ENCODE measurements at regions not wholly inside any gene's neighbourhood (a gene's known extent, or its start where the extent isn't known, plus 50 kb on each side); places are given as distances from the start of the nearest gene placed in this dataset.

- peak overlapping the region; percentile 82 for H3K27ac Mint-ChIP-seq
- H3K27ac ChIP-seq (ENCODE audit: low read depth, low read length): peak overlapping the region; percentile 29
- H3K4me1 Mint-ChIP-seq: peaks cover 25% of the 10 kb centered on the region
- H3K4me3 Mint-ChIP-seq: no peak overlapping the region
- H3K9ac ChIP-seq (ENCODE audit: extremely low read depth, low read length, poor library complexity, severe bottlenecking): no peak overlapping the region
- TF ChIP-seq CTCF (conservative IDR thresholded peaks at IDR 0.05): no peak
- 67 to 72% methylated on average over 2 to 6 of the region's 6 CpGs for WGBS, 2 experiments (ENCODE audit: insufficient coverage in 1 of 2, insufficient read length in 1 of 2)
- peak overlapping the region; percentile 24 for H3K4me3 ChIP-seq (ENCODE audit: low read length)
- H3K27me3 ChIP-seq (ENCODE audit: control insufficient read depth, insufficient read depth, low read length, poor library complexity, severe bottlenecking): no peaks in the 10 kb centered on the region
- peaks cover under 1% of the 10 kb centered on the region for H3K4me1 ChIP-seq (ENCODE audit: control insufficient read depth, insufficient read depth, low read length)
- peaks cover 26% of the 10 kb centered on the region for H3K36me3 ChIP-seq (ENCODE audit: control insufficient read depth, insufficient read depth, low read length)
- peaks cover 26% of the 10 kb centered on the region for H3K36me3 Mint-ChIP-seq (ENCODE audit: low read depth)
- no peaks in the 10 kb centered on the region for H3K9me3 ChIP-seq (ENCODE audit: control insufficient read depth, low read length)
- no peak for DNase-seq
- H3K9me3 Mint-ChIP-seq: no peaks in the 10 kb centered on the region
- no peaks in the 10 kb centered on the region for H3K27me3 Mint-ChIP-seq (ENCODE audit: insufficient read depth)
Measured at GRCh38 chr6:21947731-21948386, 349.0 kb downstream of the PRL start.

GRCh38 chr6:21949211-21949801 is 347.5 kb downstream of the PRL start:
- WGBS, 2 experiments (ENCODE audit: insufficient coverage in 1 of 2, insufficient read length in 1 of 2): 90 to 96% methylated on average over 1 to 3 of the region's 3 CpGs
- no peak for DNase-seq
- Histone ChIP-seq H3K9ac (ENCODE audit: extremely low read depth, low read length, poor library complexity, severe bottlenecking) (no peak overlapping the region), H3K27ac (ENCODE audit: low read depth, low read length) (peak overlapping the region; percentile 66), H3K4me1 (ENCODE audit: control insufficient read depth, insufficient read depth, low read length) (peaks cover 10% of the 10 kb centered on the region), H3K4me3 (ENCODE audit: low read length) (no peak overlapping the region), H3K36me3 (ENCODE audit: control insufficient read depth, insufficient read depth, low read length) (peaks cover 20% of the 10 kb centered on the region), H3K9me3 (ENCODE audit: control insufficient read depth, low read length) (no peaks in the 10 kb centered on the region), H3K27me3 (ENCODE audit: control insufficient read depth, insufficient read depth, low read length, poor library complexity, severe bottlenecking) (no peaks in the 10 kb centered on the region)
- H3K4me1 Mint-ChIP-seq: peaks cover 33% of the 10 kb centered on the region
- H3K27ac Mint-ChIP-seq: no peak overlapping the region
- H3K27me3 Mint-ChIP-seq (ENCODE audit: insufficient read depth): no peaks in the 10 kb centered on the region
- no peak overlapping the region for H3K4me3 Mint-ChIP-seq
- H3K9me3 Mint-ChIP-seq: no peaks in the 10 kb centered on the region
- no peak for TF ChIP-seq CTCF (conservative IDR thresholded peaks at IDR 0.05)
- H3K36me3 Mint-ChIP-seq (ENCODE audit: low read depth): peaks cover 17% of the 10 kb centered on the region

GRCh38 chr6:21952367-21952766 is 344.5 kb downstream of the PRL start:
- Histone ChIP-seq H3K27ac (ENCODE audit: low read depth, low read length) (no peak overlapping the region), H3K36me3 (ENCODE audit: control insufficient read depth, insufficient read depth, low read length) (peaks cover 24% of the 10 kb centered on the region), H3K4me3 (ENCODE audit: low read length) (no peak overlapping the region), H3K9me3 (ENCODE audit: control insufficient read depth, low read length) (no peaks in the 10 kb centered on the region), H3K27me3 (ENCODE audit: control insufficient read depth, insufficient read depth, low read length, poor library complexity, severe bottlenecking) (no peaks in the 10 kb centered on the region), H3K9ac (ENCODE audit: extremely low read depth, low read length, poor library complexity, severe bottlenecking) (no peak overlapping the region), H3K4me1 (ENCODE audit: control insufficient read depth, insufficient read depth, low read length) (peaks cover 18% of the 10 kb centered on the region)
- no peak for TF ChIP-seq CTCF (conservative IDR thresholded peaks at IDR 0.05)
- DNase-seq: no peak
- no peak overlapping the region for H3K4me3 Mint-ChIP-seq
- H3K9me3 Mint-ChIP-seq: no peaks in the 10 kb centered on the region
- WGBS, 2 experiments (ENCODE audit: insufficient coverage in 1 of 2, insufficient read length in 1 of 2): 92 to 96% methylated on average over 6 to 7 of the region's 7 CpGs
- no peaks in the 10 kb centered on the region for H3K27me3 Mint-ChIP-seq (ENCODE audit: insufficient read depth)
- peaks cover 15% of the 10 kb centered on the region for H3K36me3 Mint-ChIP-seq (ENCODE audit: low read depth)
- peaks cover 43% of the 10 kb centered on the region for H3K4me1 Mint-ChIP-seq
- H3K27ac Mint-ChIP-seq: no peak overlapping the region

All from endodermal cell (in vitro differentiated cells).